ENCODE measurements at regions not wholly inside any gene's neighbourhood (a gene's known extent, or its start where the extent isn't known, plus 50 kb on each side); places are given as distances from the start of the nearest gene placed in this dataset.

DNA sequence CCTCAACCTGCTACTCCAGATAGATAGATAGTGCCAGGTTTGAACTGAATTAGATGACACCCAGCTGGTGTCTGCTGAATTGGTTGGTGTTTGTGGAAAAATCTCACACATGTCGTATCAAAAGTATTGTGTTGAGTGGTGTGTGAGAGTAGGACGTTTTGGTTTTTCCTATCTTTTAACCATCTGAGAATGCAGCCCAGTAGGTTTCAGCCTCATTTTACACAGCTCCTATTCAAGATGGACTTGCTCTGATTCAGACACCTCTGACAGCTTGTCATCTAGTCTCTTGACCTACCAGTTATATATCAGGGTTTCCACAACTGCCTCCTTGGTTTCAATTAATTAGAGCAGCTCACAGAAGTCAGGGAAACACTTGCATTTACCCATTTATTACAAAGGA is 254.4 kb downstream of the KTN1 start:
- TF ChIP-seq, protein P1, sequence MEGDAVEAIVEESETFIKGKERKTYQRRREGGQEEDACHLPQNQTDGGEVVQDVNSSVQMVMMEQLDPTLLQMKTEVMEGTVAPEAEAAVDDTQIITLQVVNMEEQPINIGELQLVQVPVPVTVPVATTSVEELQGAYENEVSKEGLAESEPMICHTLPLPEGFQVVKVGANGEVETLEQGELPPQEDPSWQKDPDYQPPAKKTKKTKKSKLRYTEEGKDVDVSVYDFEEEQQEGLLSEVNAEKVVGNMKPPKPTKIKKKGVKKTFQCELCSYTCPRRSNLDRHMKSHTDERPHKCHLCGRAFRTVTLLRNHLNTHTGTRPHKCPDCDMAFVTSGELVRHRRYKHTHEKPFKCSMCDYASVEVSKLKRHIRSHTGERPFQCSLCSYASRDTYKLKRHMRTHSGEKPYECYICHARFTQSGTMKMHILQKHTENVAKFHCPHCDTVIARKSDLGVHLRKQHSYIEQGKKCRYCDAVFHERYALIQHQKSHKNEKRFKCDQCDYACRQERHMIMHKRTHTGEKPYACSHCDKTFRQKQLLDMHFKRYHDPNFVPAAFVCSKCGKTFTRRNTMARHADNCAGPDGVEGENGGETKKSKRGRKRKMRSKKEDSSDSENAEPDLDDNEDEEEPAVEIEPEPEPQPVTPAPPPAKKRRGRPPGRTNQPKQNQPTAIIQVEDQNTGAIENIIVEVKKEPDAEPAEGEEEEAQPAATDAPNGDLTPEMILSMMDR (IDR thresholded peaks at IDR 0.05; ENCODE audit: low read depth, low read length, missing input control), result no peak
- TF ChIP-seq SP1 (IDR thresholded peaks at IDR 0.05) (no peak), GABPA (IDR thresholded peaks at IDR 0.05 in 1 of 2, conservative IDR thresholded peaks at IDR 0.05 in 1 of 2) (no peak), TAF1 (conservative IDR thresholded peaks at IDR 0.05) (no peak), RAD21 (IDR thresholded peaks at IDR 0.05) (no peak)
- TF ChIP-seq, protein P2, sequence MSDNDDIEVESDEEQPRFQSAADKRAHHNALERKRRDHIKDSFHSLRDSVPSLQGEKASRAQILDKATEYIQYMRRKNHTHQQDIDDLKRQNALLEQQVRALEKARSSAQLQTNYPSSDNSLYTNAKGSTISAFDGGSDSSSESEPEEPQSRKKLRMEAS (IDR thresholded peaks at IDR 0.05), result no peak
- TF ChIP-seq, protein P3, sequence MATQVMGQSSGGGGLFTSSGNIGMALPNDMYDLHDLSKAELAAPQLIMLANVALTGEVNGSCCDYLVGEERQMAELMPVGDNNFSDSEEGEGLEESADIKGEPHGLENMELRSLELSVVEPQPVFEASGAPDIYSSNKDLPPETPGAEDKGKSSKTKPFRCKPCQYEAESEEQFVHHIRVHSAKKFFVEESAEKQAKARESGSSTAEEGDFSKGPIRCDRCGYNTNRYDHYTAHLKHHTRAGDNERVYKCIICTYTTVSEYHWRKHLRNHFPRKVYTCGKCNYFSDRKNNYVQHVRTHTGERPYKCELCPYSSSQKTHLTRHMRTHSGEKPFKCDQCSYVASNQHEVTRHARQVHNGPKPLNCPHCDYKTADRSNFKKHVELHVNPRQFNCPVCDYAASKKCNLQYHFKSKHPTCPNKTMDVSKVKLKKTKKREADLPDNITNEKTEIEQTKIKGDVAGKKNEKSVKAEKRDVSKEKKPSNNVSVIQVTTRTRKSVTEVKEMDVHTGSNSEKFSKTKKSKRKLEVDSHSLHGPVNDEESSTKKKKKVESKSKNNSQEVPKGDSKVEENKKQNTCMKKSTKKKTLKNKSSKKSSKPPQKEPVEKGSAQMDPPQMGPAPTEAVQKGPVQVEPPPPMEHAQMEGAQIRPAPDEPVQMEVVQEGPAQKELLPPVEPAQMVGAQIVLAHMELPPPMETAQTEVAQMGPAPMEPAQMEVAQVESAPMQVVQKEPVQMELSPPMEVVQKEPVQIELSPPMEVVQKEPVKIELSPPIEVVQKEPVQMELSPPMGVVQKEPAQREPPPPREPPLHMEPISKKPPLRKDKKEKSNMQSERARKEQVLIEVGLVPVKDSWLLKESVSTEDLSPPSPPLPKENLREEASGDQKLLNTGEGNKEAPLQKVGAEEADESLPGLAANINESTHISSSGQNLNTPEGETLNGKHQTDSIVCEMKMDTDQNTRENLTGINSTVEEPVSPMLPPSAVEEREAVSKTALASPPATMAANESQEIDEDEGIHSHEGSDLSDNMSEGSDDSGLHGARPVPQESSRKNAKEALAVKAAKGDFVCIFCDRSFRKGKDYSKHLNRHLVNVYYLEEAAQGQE (IDR thresholded peaks at IDR 0.05), result no peak

All from liver (tissue), 3 donors.